Coronary artery (tissue), 2 donors: ENCODE measurements at regions not wholly inside any gene's neighbourhood (a gene's known extent, or its start where the extent isn't known, plus 50 kb on each side); places are given as distances from the start of the nearest gene placed in this dataset.
"Not testable (repeated sequence)": the region's sequence is repeated elsewhere in the genome, so short reads cannot be mapped to it uniquely, and the experiment has no call there.

Source experiments
- DNase-seq: peaks from one replicate; pipeline ENCODE4 v3.0.0-alpha.2; 2017; ENCODE audit warnings: low spot score
- H3K27ac ChIP-seq, 2 donors: fragments of 200-600 bp; sonication (generic); one replicate each; pipeline ENCODE4 v1.5.1; 2016 to 2019
- H3K4me3 ChIP-seq: fragments of 200-600 bp; sonication (generic); 2 replicates; pipeline ENCODE4 v1.5.1; 2016; ENCODE audit warnings: mild to moderate bottlenecking, moderate library complexity
- CTCF ChIP-seq: fragments of 200-600 bp; sonication (generic); IDR thresholded peaks from one replicate; pipeline ENCODE4 v1.5.1; 2019; ENCODE audit warnings: antibody characterized with exemption

- Histone ChIP-seq H3K27ac (no peak overlapping the region), H3K4me3 (no peak overlapping the region)
- no peak for DNase-seq
- TF ChIP-seq CTCF = no peak
These were observed 339.2 kb downstream of the ZNF716 start for GRCh38 chr7:57789130-57789529.

GRCh38 chr7:57819491-57819981, 369.6 kb downstream of the ZNF716 start:
- no peak for TF ChIP-seq CTCF
- no peak for DNase-seq
- no peak overlapping the region for H3K27ac ChIP-seq
- H3K4me3 ChIP-seq = no peak overlapping the region

GRCh38 chr7:57820477-57820876, 370.5 kb downstream of the ZNF716 start:
- no peak for TF ChIP-seq CTCF
- no peak overlapping the region for H3K27ac ChIP-seq
- no peak overlapping the region for H3K4me3 ChIP-seq
- DNase-seq = no peak

- no peak overlapping the region for H3K27ac ChIP-seq
- H3K4me3 ChIP-seq = no peak overlapping the region
- no peak for TF ChIP-seq CTCF
- DNase-seq = no peak
These were observed 371.7 kb downstream of the ZNF716 start for GRCh38 chr7:57821438-57822382.

- not testable (repeated sequence) for H3K4me3 ChIP-seq, H3K27ac ChIP-seq, DNase-seq
These were observed 376.6 kb downstream of the ZNF716 start for GRCh38 chr7:57826548-57826947.

- not testable (repeated sequence) for H3K27ac ChIP-seq, DNase-seq, H3K4me3 ChIP-seq
These were observed 385.2 kb downstream of the ZNF716 start for GRCh38 chr7:57835161-57835560.

GRCh38 chr7:57839152-57839551, 389.2 kb downstream of the ZNF716 start:
- not testable (repeated sequence) for DNase-seq, H3K4me3 ChIP-seq, H3K27ac ChIP-seq

- H3K27ac ChIP-seq = no peak overlapping the region
- DNase-seq = no peak
- no peak for TF ChIP-seq CTCF
- H3K4me3 ChIP-seq = peak overlapping the region; percentile 40
These were observed 418.1 kb downstream of the ZNF716 start for GRCh38 chr7:57867884-57868701.
